ENCODE measurements at regions not wholly inside any gene's neighbourhood (a gene's known extent, or its start where the extent isn't known, plus 50 kb on each side); places are given as distances from the start of the nearest gene placed in this dataset.
"Not testable (repeated sequence)": the region's sequence is repeated elsewhere in the genome, so short reads cannot be mapped to it uniquely, and the experiment has no call there.

- peaks cover 39% of the 10 kb centered on the region for H3K9me3 ChIP-seq (ENCODE audit: control insufficient read depth, low read length)
- peaks cover 24% of the 10 kb centered on the region for H3K36me3 ChIP-seq (ENCODE audit: control insufficient read depth, insufficient read depth, low read length)
- 100% methylated on average over 1 of the region's 1 CpG; no CpG with 5 or more reads in 1 of the 2 experiments for WGBS, 2 experiments (ENCODE audit: insufficient coverage in 2 of 2)
- H3K4me1 ChIP-seq (ENCODE audit: control insufficient read depth, insufficient read depth, low read length, poor library complexity, severe bottlenecking): no peaks in the 10 kb centered on the region
- H3K27ac ChIP-seq (ENCODE audit: low read depth, low read length, severe bottlenecking): no peak overlapping the region
- no peak overlapping the region for H3K4me3 ChIP-seq (ENCODE audit: extremely low read depth, insufficient read depth, low read length, poor library complexity, severe bottlenecking)
These were observed 95.1 kb downstream of the RPAP3 start for GRCh38 chr12:47610686-47611252.

GRCh38 chr12:47609806-47610205 lies 96.0 kb downstream of the RPAP3 start:
- H3K27ac ChIP-seq (ENCODE audit: low read depth, low read length, severe bottlenecking): no peak overlapping the region
- peaks cover 32% of the 10 kb centered on the region for H3K36me3 ChIP-seq (ENCODE audit: control insufficient read depth, insufficient read depth, low read length)
- H3K9me3 ChIP-seq (ENCODE audit: control insufficient read depth, low read length): peaks cover 40% of the 10 kb centered on the region
- H3K4me1 ChIP-seq (ENCODE audit: control insufficient read depth, insufficient read depth, low read length, poor library complexity, severe bottlenecking): no peaks in the 10 kb centered on the region
- H3K4me3 ChIP-seq (ENCODE audit: extremely low read depth, insufficient read depth, low read length, poor library complexity, severe bottlenecking): no peak overlapping the region
- WGBS, 2 experiments (ENCODE audit: insufficient coverage in 2 of 2): 86 to 100% methylated on average over 1 to 3 of the region's 3 CpGs

GRCh38 chr12:47608671-47609070 lies 97.2 kb downstream of the RPAP3 start:
- H3K9me3 ChIP-seq (ENCODE audit: control insufficient read depth, low read length): peaks cover 35% of the 10 kb centered on the region
- peaks cover 36% of the 10 kb centered on the region for H3K36me3 ChIP-seq (ENCODE audit: control insufficient read depth, insufficient read depth, low read length)
- not testable (repeated sequence) for H3K4me1 ChIP-seq (ENCODE audit: control insufficient read depth, insufficient read depth, low read length, poor library complexity, severe bottlenecking); H3K4me3 ChIP-seq (ENCODE audit: extremely low read depth, insufficient read depth, low read length, poor library complexity, severe bottlenecking); H3K27ac ChIP-seq (ENCODE audit: low read depth, low read length, severe bottlenecking)
- WGBS, 2 experiments (ENCODE audit: insufficient coverage in 2 of 2): 91 to 100% methylated on average over 2 to 3 of the region's 4 CpGs

- Histone ChIP-seq H3K9me3 (ENCODE audit: control insufficient read depth, low read length) (peaks cover 20% of the 10 kb centered on the region), H3K4me3 (ENCODE audit: extremely low read depth, insufficient read depth, low read length, poor library complexity, severe bottlenecking) (no peak overlapping the region), H3K27ac (ENCODE audit: low read depth, low read length, severe bottlenecking) (no peak overlapping the region), H3K36me3 (ENCODE audit: control insufficient read depth, insufficient read depth, low read length) (peaks cover 26% of the 10 kb centered on the region), H3K4me1 (ENCODE audit: control insufficient read depth, insufficient read depth, low read length, poor library complexity, severe bottlenecking) (no peaks in the 10 kb centered on the region)
- 100% methylated on average over 1 of the region's 1 CpG; no CpG with 5 or more reads in 1 of the 2 experiments for WGBS, 2 experiments (ENCODE audit: insufficient coverage in 2 of 2)
These were observed 101.5 kb downstream of the RPAP3 start for GRCh38 chr12:47604221-47604873.

- Histone ChIP-seq H3K4me1 (ENCODE audit: control insufficient read depth, insufficient read depth, low read length, poor library complexity, severe bottlenecking) (no peaks in the 10 kb centered on the region), H3K27ac (ENCODE audit: low read depth, low read length, severe bottlenecking) (no peak overlapping the region), H3K4me3 (ENCODE audit: extremely low read depth, insufficient read depth, low read length, poor library complexity, severe bottlenecking) (no peak overlapping the region), H3K9me3 (ENCODE audit: control insufficient read depth, low read length) (peaks cover 15% of the 10 kb centered on the region), H3K36me3 (ENCODE audit: control insufficient read depth, insufficient read depth, low read length) (peaks cover 26% of the 10 kb centered on the region)
- WGBS, 2 experiments (ENCODE audit: insufficient coverage in 2 of 2): 83 to 84% methylated on average over 8 to 10 of the region's 11 CpGs
These were observed 102.8 kb downstream of the RPAP3 start for GRCh38 chr12:47602949-47603558.

- no peak overlapping the region for H3K27ac ChIP-seq (ENCODE audit: low read depth, low read length, severe bottlenecking)
- H3K4me1 ChIP-seq (ENCODE audit: control insufficient read depth, insufficient read depth, low read length, poor library complexity, severe bottlenecking): no peaks in the 10 kb centered on the region
- 80 to 100% methylated on average over 1 of the region's 1 CpG for WGBS, 2 experiments (ENCODE audit: insufficient coverage in 2 of 2)
- H3K9me3 ChIP-seq (ENCODE audit: control insufficient read depth, low read length): peaks cover 9% of the 10 kb centered on the region
- peaks cover 21% of the 10 kb centered on the region for H3K36me3 ChIP-seq (ENCODE audit: control insufficient read depth, insufficient read depth, low read length)
- H3K4me3 ChIP-seq (ENCODE audit: extremely low read depth, insufficient read depth, low read length, poor library complexity, severe bottlenecking): no peak overlapping the region
These were observed 103.5 kb downstream of the RPAP3 start for GRCh38 chr12:47602325-47602724.

- H3K9me3 ChIP-seq (ENCODE audit: control insufficient read depth, low read length): peaks cover 4% of the 10 kb centered on the region
- no peak overlapping the region for H3K27ac ChIP-seq (ENCODE audit: low read depth, low read length, severe bottlenecking)
- peaks cover 12% of the 10 kb centered on the region for H3K36me3 ChIP-seq (ENCODE audit: control insufficient read depth, insufficient read depth, low read length)
- no peaks in the 10 kb centered on the region for H3K4me1 ChIP-seq (ENCODE audit: control insufficient read depth, insufficient read depth, low read length, poor library complexity, severe bottlenecking)
- H3K4me3 ChIP-seq (ENCODE audit: extremely low read depth, insufficient read depth, low read length, poor library complexity, severe bottlenecking): no peak overlapping the region
These were observed 104.8 kb downstream of the RPAP3 start for GRCh38 chr12:47601071-47601470.

GRCh38 chr12:47591795-47592194 lies 114.0 kb downstream of the RPAP3 start:
- Histone ChIP-seq H3K4me1 (ENCODE audit: control insufficient read depth, insufficient read depth, low read length, poor library complexity, severe bottlenecking) (no peaks in the 10 kb centered on the region), H3K27ac (ENCODE audit: low read depth, low read length, severe bottlenecking) (peak overlapping the region; percentile 51), H3K4me3 (ENCODE audit: extremely low read depth, insufficient read depth, low read length, poor library complexity, severe bottlenecking) (no peak overlapping the region), H3K36me3 (ENCODE audit: control insufficient read depth, insufficient read depth, low read length) (no peaks in the 10 kb centered on the region), H3K9me3 (ENCODE audit: control insufficient read depth, low read length) (no peaks in the 10 kb centered on the region)
- WGBS, 2 experiments (ENCODE audit: insufficient coverage in 2 of 2): 67 to 70% methylated on average over 1 to 3 of the region's 4 CpGs

- Histone ChIP-seq H3K9me3 (ENCODE audit: control insufficient read depth, low read length) (no peaks in the 10 kb centered on the region), H3K4me3 (ENCODE audit: extremely low read depth, insufficient read depth, low read length, poor library complexity, severe bottlenecking) (no peak overlapping the region), H3K27ac (ENCODE audit: low read depth, low read length, severe bottlenecking) (peak overlapping the region; percentile 51), H3K4me1 (ENCODE audit: control insufficient read depth, insufficient read depth, low read length, poor library complexity, severe bottlenecking) (no peaks in the 10 kb centered on the region), H3K36me3 (ENCODE audit: control insufficient read depth, insufficient read depth, low read length) (no peaks in the 10 kb centered on the region)
- WGBS, 2 experiments (ENCODE audit: insufficient coverage in 2 of 2): 48 to 74% methylated on average over 3 of the region's 4 CpGs
These were observed 114.5 kb downstream of the RPAP3 start for GRCh38 chr12:47591361-47591791.

- 100% methylated on average over 1 of the region's 3 CpGs for WGBS, 2 experiments (ENCODE audit: insufficient coverage in 2 of 2)
- Histone ChIP-seq H3K36me3 (ENCODE audit: control insufficient read depth, insufficient read depth, low read length) (no peaks in the 10 kb centered on the region), H3K4me3 (ENCODE audit: extremely low read depth, insufficient read depth, low read length, poor library complexity, severe bottlenecking) (no peak overlapping the region), H3K9me3 (ENCODE audit: control insufficient read depth, low read length) (no peaks in the 10 kb centered on the region), H3K27ac (ENCODE audit: low read depth, low read length, severe bottlenecking) (no peak overlapping the region), H3K4me1 (ENCODE audit: control insufficient read depth, insufficient read depth, low read length, poor library complexity, severe bottlenecking) (no peaks in the 10 kb centered on the region)
These were observed 115.0 kb downstream of the RPAP3 start for GRCh38 chr12:47590771-47591360.
